A673 (cell line): ENCODE measurements at regions not wholly inside any gene's neighbourhood (a gene's known extent, or its start where the extent isn't known, plus 50 kb on each side); places are given as distances from the start of the nearest gene placed in this dataset.

Experiments used
- BruUV-seq: library from RNA; stranded (reverse); fragments of 400-500 nt; replicated peaks from 2 replicates; lab custom pipeline; 2021; lab: Mats Ljungman, UMichigan
- CTCF ChIA-PET: fragments of 300-600 bp; sonication (Branson Sonifier 250); formaldehyde crosslinking; loops from one replicate; lab custom pipeline; 2022; ENCODE audit warnings: antibody characterized with exemption; lab: Charles Lee
- POLR2A ChIA-PET: fragments of 300-600 bp; sonication (Branson Sonifier 250); formaldehyde crosslinking; loops from one replicate; lab custom pipeline; 2022; ENCODE audit warnings: antibody characterized with exemption; ENCODE audit not compliant: low non-redundant PET; lab: Charles Lee
- DNase-seq: peaks from one replicate; pipeline ENCODE4 v3.0.0-alpha.2; 2015; ENCODE audit warnings: low spot score
- H3K27ac ChIP-seq: fragments of 200-600 bp; sonication (generic); 2 replicates; pipeline ENCODE4 v1.5.1; 2016; ENCODE audit warnings: mixed run types, low read depth, mild to moderate bottlenecking, mixed read lengths, antibody characterized with exemption, low read length; ENCODE audit not compliant: poor library complexity, severe bottlenecking
- H3K27me3 ChIP-seq: fragments of 200-600 bp; sonication (generic); replicated peaks from 2 replicates; pipeline ENCODE4 v1.6.1; 2017; ENCODE audit warnings: mixed run types, low read depth, mild to moderate bottlenecking, mixed read lengths, antibody characterized with exemption, low read length; ENCODE audit not compliant: insufficient read depth, poor library complexity
- H3K36me3 ChIP-seq: fragments of 200-600 bp; sonication (generic); 2 replicates; pipeline ENCODE4 v1.6.1; 2016; ENCODE audit warnings: mixed run types, mild to moderate bottlenecking, mixed read lengths, antibody characterized with exemption, low read length; ENCODE audit not compliant: insufficient read depth, poor library complexity, severe bottlenecking
- H3K4me1 ChIP-seq: fragments of 200-600 bp; sonication (generic); 2 replicates; pipeline ENCODE4 v1.6.1; 2017; ENCODE audit warnings: mixed run types, mild to moderate bottlenecking, mixed read lengths, antibody characterized with exemption, low read length; ENCODE audit not compliant: insufficient read depth, poor library complexity, severe bottlenecking
- H3K4me3 ChIP-seq: fragments of 200-600 bp; sonication (generic); 2 replicates; pipeline ENCODE4 v1.5.1; 2016; ENCODE audit warnings: low read depth, mixed run types, mild to moderate bottlenecking, mixed read lengths, low read length; ENCODE audit not compliant: poor library complexity, severe bottlenecking
- H3K9me3 ChIP-seq: fragments of 200-600 bp; sonication (generic); 2 replicates; pipeline ENCODE4 v1.6.1; 2016; ENCODE audit warnings: mixed run types, low read depth, mild to moderate bottlenecking, mixed read lengths, antibody characterized with exemption, low read length; ENCODE audit not compliant: poor library complexity, severe bottlenecking
- EZH2 ChIP-seq: fragments of 200-600 bp; sonication (generic); IDR thresholded peaks from 2 replicates; pipeline ENCODE4 v1.6.1; 2017; ENCODE audit warnings: borderline replicate concordance, low read depth, mild to moderate bottlenecking, mixed read lengths, antibody characterized with exemption, low read length; ENCODE audit not compliant: poor library complexity, severe bottlenecking
- intact Hi-C: fragments of 100-400 bp; cut with micrococcal nuclease; formaldehyde crosslinking; loops from one replicate; pipeline ENCODE4 v1.10.0; 2022; ENCODE audit not compliant: unreplicated experiment
- TF ChIP-seq, protein P1 (sequence below): fragments of 300-800, 200-600 bp; sonication (generic); conservative IDR thresholded peaks from 2 replicates; pipeline ENCODE4 v1.5.1; 2017; ENCODE audit warnings: low read depth, mild to moderate bottlenecking, antibody characterized with exemption, low read length, moderate library complexity, mixed read lengths

DNA sequence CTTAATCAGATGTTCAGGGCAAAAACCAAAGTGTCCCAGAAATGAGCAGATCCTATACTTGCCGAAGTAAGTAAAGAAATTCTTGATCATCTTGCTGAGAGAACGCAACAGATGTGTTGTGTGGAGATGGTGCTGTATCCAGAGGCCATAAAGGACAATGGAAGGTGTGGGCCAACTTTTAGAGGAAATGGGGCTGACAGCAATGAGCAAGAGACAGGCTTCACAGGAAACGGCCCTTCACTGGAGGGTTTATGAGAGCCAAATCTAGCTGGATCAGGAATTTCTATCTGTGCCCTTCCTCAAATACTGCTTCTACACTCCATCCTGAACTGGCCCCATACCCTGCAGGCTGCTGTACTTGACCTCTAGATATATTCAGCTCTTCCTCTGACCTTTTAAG lies 583.9 kb upstream of the DIPK2B start:
- CTCF ChIA-PET = no interaction called here
- BruUV-seq = no TSS peak
- no peak overlapping the region for H3K27ac ChIP-seq
- no peak overlapping the region for H3K4me3 ChIP-seq
- intact Hi-C loops = no loop called here
- DNase-seq = no peak
- POLR2A ChIA-PET = no interaction called here
- no peak for TF ChIP-seq EZH2
- TF ChIP-seq, protein P1, sequence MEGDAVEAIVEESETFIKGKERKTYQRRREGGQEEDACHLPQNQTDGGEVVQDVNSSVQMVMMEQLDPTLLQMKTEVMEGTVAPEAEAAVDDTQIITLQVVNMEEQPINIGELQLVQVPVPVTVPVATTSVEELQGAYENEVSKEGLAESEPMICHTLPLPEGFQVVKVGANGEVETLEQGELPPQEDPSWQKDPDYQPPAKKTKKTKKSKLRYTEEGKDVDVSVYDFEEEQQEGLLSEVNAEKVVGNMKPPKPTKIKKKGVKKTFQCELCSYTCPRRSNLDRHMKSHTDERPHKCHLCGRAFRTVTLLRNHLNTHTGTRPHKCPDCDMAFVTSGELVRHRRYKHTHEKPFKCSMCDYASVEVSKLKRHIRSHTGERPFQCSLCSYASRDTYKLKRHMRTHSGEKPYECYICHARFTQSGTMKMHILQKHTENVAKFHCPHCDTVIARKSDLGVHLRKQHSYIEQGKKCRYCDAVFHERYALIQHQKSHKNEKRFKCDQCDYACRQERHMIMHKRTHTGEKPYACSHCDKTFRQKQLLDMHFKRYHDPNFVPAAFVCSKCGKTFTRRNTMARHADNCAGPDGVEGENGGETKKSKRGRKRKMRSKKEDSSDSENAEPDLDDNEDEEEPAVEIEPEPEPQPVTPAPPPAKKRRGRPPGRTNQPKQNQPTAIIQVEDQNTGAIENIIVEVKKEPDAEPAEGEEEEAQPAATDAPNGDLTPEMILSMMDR = no peak
- no peaks in the 10 kb centered on the region for H3K27me3 ChIP-seq
- H3K4me1 ChIP-seq = peaks cover 27% of the 10 kb centered on the region
- no peaks in the 10 kb centered on the region for H3K36me3 ChIP-seq
- H3K9me3 ChIP-seq = no peaks in the 10 kb centered on the region

- intact Hi-C loops = no loop called here
- Histone ChIP-seq H3K4me1 (peaks cover 20% of the 10 kb centered on the region), H3K9me3 (no peaks in the 10 kb centered on the region), H3K27ac (no peak overlapping the region), H3K4me3 (no peak overlapping the region), H3K27me3 (no peaks in the 10 kb centered on the region), H3K36me3 (no peaks in the 10 kb centered on the region)
- no peak for DNase-seq
- no TSS peak for BruUV-seq
- no peak for TF ChIP-seq EZH2
- TF ChIP-seq, protein P1 = no peak
- POLR2A ChIA-PET = no interaction called here
- CTCF ChIA-PET = no interaction called here
Observed at GRCh38 chrX:45783002-45783401, 582.3 kb upstream of the DIPK2B start.

DNA sequence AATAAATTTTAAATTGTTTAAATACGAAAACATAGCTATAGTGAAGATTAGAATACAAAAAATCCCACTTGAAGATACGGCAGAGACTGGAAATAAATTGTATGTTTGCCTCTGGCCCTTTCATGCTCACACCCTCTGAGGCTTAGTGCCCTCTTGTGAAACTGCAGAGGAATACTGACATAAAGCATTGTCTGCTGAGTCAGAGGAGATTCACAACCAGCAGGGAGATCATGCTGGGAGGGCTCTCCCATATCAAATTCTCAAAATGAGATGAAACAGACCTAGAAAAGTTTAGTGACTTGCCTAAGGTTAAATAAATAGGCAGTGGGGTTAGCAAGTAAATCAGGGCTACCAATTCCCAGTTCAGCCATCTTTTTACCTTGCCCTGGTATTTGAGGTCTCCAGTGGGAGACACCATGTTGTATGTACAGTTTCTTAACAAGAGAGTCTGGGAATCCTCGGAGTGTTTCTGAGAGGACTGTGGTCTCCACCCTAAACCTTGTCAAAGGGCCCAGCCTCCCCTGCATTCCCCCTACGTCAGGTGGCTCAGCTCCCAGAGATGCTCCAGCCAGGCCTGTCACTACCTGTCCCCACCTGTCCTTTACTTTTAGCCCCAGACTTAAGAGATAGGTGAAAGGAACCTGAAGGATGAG lies 581.4 kb upstream of the DIPK2B start:
- peak overlapping the region; percentile 41 for H3K27ac ChIP-seq
- intact Hi-C loops = no loop called here
- no peaks in the 10 kb centered on the region for H3K9me3 ChIP-seq
- TF ChIP-seq EZH2 = no peak
- TF ChIP-seq, protein P1 = peak; percentile 55; the same call in 1 of the 2 replicates
- ChIA-PET CTCF (no interaction called here), POLR2A (no interaction called here)
- no peak overlapping the region for H3K4me3 ChIP-seq
- no peaks in the 10 kb centered on the region for H3K27me3 ChIP-seq
- peak; percentile 82 for DNase-seq
- peaks cover 17% of the 10 kb centered on the region for H3K4me1 ChIP-seq
- BruUV-seq = no TSS peak
- H3K36me3 ChIP-seq = no peaks in the 10 kb centered on the region
